Cardiac muscle cell (in vitro differentiated cells and primary cell): ENCODE measurements at regions not wholly inside any gene's neighbourhood (a gene's known extent, or its start where the extent isn't known, plus 50 kb on each side); places are given as distances from the start of the nearest gene placed in this dataset.

Experiments used
- DNase-seq, 2 donors: peaks; one replicate each; pipeline versions ENCODE4 v3.0.0 to v3.0.0-alpha.2; 2010 to 2017; ENCODE audit warnings: low read depth in 1 of 2, low spot score in 1 of 2
- H3K27ac ChIP-seq: fragments of 200-600 bp; sonication (generic); 2 replicates; pipeline ENCODE4 v1.5.1; 2016
- H3K27me3 ChIP-seq: fragments of 200-600 bp; sonication (generic); 2 replicates; pipeline ENCODE4 v1.6.0; 2016; ENCODE audit warnings: control low read depth
- H3K36me3 ChIP-seq: fragments of 200-600 bp; sonication (generic); 2 replicates; pipeline ENCODE4 v1.5.1; 2016; ENCODE audit warnings: control low read depth
- H3K4me1 ChIP-seq: fragments of 200-600 bp; sonication (generic); 2 replicates; pipeline ENCODE4 v1.8.1; 2017; ENCODE audit warnings: low read depth, mild to moderate bottlenecking, mixed run types
- H3K4me3 ChIP-seq: fragments of 200-600 bp; sonication (generic); 2 replicates; pipeline ENCODE4 v1.5.1; 2016; ENCODE audit warnings: mild to moderate bottlenecking
- H3K9me3 ChIP-seq: fragments of 200-600 bp; sonication (generic); 2 replicates; pipeline ENCODE4 v1.5.1; 2017; ENCODE audit warnings: low read depth, mild to moderate bottlenecking, control low read depth
- TF ChIP-seq, protein P1 (sequence below): IDR thresholded peaks from 2 replicates; pipeline ENCODE4 v1.5.1; 2012; ENCODE audit warnings: low read depth, mild to moderate bottlenecking, low read length

GRCh38 chr3:22351806-22352205 lies 600.8 kb upstream of the ZNF385D start:
- no peak overlapping the region for H3K27ac ChIP-seq

DNA sequence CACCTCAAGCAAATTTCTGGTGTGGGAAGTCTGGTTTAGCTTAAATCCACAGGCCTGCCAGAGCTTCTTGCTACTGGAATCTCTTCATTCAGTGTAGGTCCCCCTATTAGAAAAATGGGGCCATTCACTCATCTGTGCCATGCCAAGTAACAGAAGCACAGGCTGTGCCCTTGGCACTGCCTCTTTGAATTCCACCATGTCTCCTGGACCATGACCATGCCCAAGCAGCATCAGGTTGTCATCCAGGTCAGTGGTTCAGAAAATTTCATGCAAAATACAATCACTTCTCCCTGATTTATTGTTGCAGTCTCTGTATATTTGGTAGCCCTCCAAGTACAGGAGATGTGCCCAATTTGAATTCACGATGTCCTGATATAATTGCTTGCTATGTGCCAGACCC lies 602.1 kb upstream of the ZNF385D start:
- no peaks in the 10 kb centered on the region for H3K27me3 ChIP-seq
- no peaks in the 10 kb centered on the region for H3K4me1 ChIP-seq
- no peaks in the 10 kb centered on the region for H3K36me3 ChIP-seq
- TF ChIP-seq, protein P1, sequence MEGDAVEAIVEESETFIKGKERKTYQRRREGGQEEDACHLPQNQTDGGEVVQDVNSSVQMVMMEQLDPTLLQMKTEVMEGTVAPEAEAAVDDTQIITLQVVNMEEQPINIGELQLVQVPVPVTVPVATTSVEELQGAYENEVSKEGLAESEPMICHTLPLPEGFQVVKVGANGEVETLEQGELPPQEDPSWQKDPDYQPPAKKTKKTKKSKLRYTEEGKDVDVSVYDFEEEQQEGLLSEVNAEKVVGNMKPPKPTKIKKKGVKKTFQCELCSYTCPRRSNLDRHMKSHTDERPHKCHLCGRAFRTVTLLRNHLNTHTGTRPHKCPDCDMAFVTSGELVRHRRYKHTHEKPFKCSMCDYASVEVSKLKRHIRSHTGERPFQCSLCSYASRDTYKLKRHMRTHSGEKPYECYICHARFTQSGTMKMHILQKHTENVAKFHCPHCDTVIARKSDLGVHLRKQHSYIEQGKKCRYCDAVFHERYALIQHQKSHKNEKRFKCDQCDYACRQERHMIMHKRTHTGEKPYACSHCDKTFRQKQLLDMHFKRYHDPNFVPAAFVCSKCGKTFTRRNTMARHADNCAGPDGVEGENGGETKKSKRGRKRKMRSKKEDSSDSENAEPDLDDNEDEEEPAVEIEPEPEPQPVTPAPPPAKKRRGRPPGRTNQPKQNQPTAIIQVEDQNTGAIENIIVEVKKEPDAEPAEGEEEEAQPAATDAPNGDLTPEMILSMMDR = no peak
- H3K27ac ChIP-seq = no peak overlapping the region
- no peak overlapping the region for H3K4me3 ChIP-seq
- H3K9me3 ChIP-seq = no peaks in the 10 kb centered on the region
- DNase-seq = no peak

More at GRCh38 chr3:22351806-22352205, 600.8 kb upstream of the ZNF385D start:
- no peaks in the 10 kb centered on the region for H3K4me1 ChIP-seq
- TF ChIP-seq, protein P1 = no peak
- H3K27me3 ChIP-seq = no peaks in the 10 kb centered on the region
- DNase-seq = no peak
- H3K9me3 ChIP-seq = no peaks in the 10 kb centered on the region
- no peaks in the 10 kb centered on the region for H3K36me3 ChIP-seq
- H3K4me3 ChIP-seq = no peak overlapping the region

DNA sequence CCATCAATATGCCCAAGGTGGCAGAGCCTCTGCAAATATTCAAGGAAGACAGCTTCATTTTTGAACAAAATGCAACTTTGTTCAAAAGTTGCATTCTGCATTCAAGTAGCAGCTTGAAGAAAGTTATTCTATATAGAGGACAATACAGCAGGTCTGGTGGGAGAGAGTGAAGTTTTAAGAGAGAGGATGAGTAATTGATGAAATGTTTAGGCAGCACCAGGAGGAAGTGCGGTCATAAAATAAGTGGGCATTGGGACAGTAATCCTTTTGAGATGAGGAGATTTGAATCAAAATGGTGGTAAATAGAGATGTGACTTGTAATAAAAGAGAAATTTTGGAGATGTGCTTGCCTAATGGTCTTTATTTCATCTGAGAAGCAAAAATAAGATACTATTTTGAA lies 607.3 kb upstream of the ZNF385D start:
- no peaks in the 10 kb centered on the region for H3K9me3 ChIP-seq
- TF ChIP-seq, protein P1 = no peak
- no peak overlapping the region for H3K27ac ChIP-seq
- no peaks in the 10 kb centered on the region for H3K27me3 ChIP-seq
- H3K4me1 ChIP-seq = no peaks in the 10 kb centered on the region
- H3K36me3 ChIP-seq = no peaks in the 10 kb centered on the region
- no peak for DNase-seq
- no peak overlapping the region for H3K4me3 ChIP-seq

DNA sequence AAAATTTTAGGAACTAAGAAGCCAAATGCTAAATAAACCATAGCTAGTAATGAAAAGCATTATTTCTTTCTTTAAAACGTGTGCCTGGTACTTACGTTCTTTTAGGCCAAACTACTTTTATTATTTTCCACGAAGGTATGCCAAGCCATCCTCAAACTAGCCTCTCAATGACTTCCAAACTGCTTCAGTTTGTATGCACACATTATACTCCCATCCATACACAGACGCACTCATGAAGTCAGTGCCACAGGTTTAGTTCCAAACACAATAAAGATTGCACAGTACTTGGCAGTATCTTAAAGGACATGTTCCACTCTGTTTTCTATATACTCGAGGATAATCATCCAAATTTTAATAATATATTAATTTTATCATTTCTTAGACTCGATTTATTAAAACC lies 609.2 kb upstream of the ZNF385D start:
- TF ChIP-seq, protein P1 = no peak
- Histone ChIP-seq H3K4me1 (no peaks in the 10 kb centered on the region), H3K9me3 (no peaks in the 10 kb centered on the region), H3K27ac (no peak overlapping the region), H3K4me3 (no peak overlapping the region), H3K36me3 (no peaks in the 10 kb centered on the region), H3K27me3 (no peaks in the 10 kb centered on the region)
- DNase-seq = no peak

DNA sequence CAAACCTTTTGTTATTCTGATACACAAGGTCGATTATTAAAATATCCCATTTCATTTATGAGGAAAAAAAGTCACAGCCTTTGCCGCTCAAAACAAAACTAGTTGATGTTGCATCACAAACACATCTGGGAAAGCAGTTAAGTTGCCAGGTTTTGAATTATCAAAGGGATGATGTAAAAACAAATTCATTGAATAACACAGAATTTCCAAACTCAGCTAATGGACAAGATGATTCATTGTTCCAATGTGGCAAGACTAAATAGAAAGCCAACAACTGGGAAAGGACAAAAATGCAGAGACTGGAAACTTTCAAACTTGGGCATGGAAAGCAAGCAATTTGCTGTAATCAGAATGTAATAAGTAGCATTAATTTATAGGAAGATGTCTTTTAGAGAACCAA lies 610.0 kb upstream of the ZNF385D start:
- Histone ChIP-seq H3K9me3 (no peaks in the 10 kb centered on the region), H3K4me3 (no peak overlapping the region), H3K27me3 (no peaks in the 10 kb centered on the region), H3K36me3 (no peaks in the 10 kb centered on the region), H3K4me1 (no peaks in the 10 kb centered on the region), H3K27ac (no peak overlapping the region)
- DNase-seq = peak in 1 of 2 donors; percentile 75
- TF ChIP-seq, protein P1 = no peak

DNA sequence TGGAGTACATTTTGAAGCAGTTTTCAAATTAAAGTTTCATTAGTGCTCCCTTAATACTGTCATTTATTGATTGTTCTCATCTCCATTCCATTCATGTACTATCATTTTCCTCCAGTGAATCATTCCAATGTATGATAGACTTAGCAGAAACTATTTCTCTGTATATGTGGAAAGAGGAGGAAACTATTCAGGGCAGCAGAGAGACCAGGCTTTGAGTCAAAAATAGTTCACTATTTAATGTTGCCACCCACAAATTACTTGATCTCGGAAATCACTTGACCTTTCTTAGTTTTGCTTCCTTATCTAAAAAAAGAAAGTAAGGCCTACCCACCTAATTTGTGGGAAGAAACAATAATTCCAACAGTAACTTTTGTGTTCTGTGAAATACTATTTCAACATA lies 610.5 kb upstream of the ZNF385D start:
- no peaks in the 10 kb centered on the region for H3K4me1 ChIP-seq
- H3K27me3 ChIP-seq = no peaks in the 10 kb centered on the region
- TF ChIP-seq, protein P1 = no peak
- H3K4me3 ChIP-seq = no peak overlapping the region
- H3K27ac ChIP-seq = no peak overlapping the region
- H3K9me3 ChIP-seq = no peaks in the 10 kb centered on the region
- no peaks in the 10 kb centered on the region for H3K36me3 ChIP-seq
- peak in 1 of 2 donors; percentile 25 for DNase-seq
